CD14-positive monocyte (primary cell): ENCODE measurements at regions not wholly inside any gene's neighbourhood (a gene's known extent, or its start where the extent isn't known, plus 50 kb on each side); places are given as distances from the start of the nearest gene placed in this dataset.

Source experiments
- DNase-seq, 3 donors: peaks; one replicate each; pipeline ENCODE4 v3.0.0-alpha.2; 2011 to 2022
- H2AFZ ChIP-seq: 2 replicates; pipeline ENCODE4 v1.6.0; 2012; ENCODE audit warnings: mild to moderate bottlenecking, low read depth, low read length, inconsistent platforms; ENCODE audit not compliant: insufficient read depth, poor library complexity, severe bottlenecking
- H3K27ac ChIP-seq, 2 donors: 1 replicate in 1 of 2; 2 replicates in 1 of 2; pipeline ENCODE4 v1.5.1; 2012 to 2013; ENCODE audit warnings: low read length in 2 of 2, control low read depth in 1 of 2, inconsistent platforms in 1 of 2, low read depth in 1 of 2, mild to moderate bottlenecking in 1 of 2
- H3K27me3 ChIP-seq, 2 donors: one replicate each; pipeline versions ENCODE4 v1.6.0 to v1.6.1; 2011 to 2013; ENCODE audit warnings: low read length in 2 of 2; ENCODE audit not compliant: control insufficient read depth in 2 of 2, insufficient read depth in 2 of 2
- H3K36me3 ChIP-seq, 2 donors: replicated peaks in 1 of 2; 1 replicate in 1 of 2; 2 replicates in 1 of 2; pipeline versions ENCODE4 v1.5.1 to v1.6.1; 2012 to 2013; ENCODE audit warnings: low read length in 2 of 2, control low read depth in 1 of 2, inconsistent platforms in 1 of 2, mild to moderate bottlenecking in 1 of 2; ENCODE audit not compliant: insufficient read depth in 2 of 2, control insufficient read depth in 1 of 2
- H3K4me1 ChIP-seq, 2 donors: 1 replicate in 1 of 2; 2 replicates in 1 of 2; pipeline versions ENCODE4 v1.5.1 to v1.6.1; 2012 to 2013; ENCODE audit warnings: low read length in 2 of 2, control low read depth in 1 of 2, inconsistent platforms in 1 of 2, mild to moderate bottlenecking in 1 of 2, moderate library complexity in 1 of 2; ENCODE audit not compliant: insufficient read depth in 2 of 2, control insufficient read depth in 1 of 2
- H3K4me2 ChIP-seq: replicated peaks from 2 replicates; pipeline ENCODE3; 2012; ENCODE audit warnings: low read length, moderate library complexity, mild to moderate bottlenecking; ENCODE audit not compliant: poor library complexity, severe bottlenecking; ENCODE audit errors: extremely low read depth
- H3K4me3 ChIP-seq, 3 experiments: fragments of 200-600 bp in 1 of 3; sonication (generic) in 1 of 3; replicated peaks in 1 of 3; 1 replicate in 2 of 3; 2 replicates in 1 of 3; pipeline ENCODE4 v1.5.1; 2011 to 2013; ENCODE audit warnings: low read length in 3 of 3, mild to moderate bottlenecking in 3 of 3, control low read depth in 2 of 3, low read depth in 2 of 3, inconsistent platforms in 1 of 3, moderate library complexity in 1 of 3
- H3K79me2 ChIP-seq: 2 replicates; pipeline ENCODE4 v1.6.0; 2012; ENCODE audit warnings: mild to moderate bottlenecking, control low read depth, inconsistent platforms, low read length, moderate library complexity; ENCODE audit not compliant: insufficient read depth
- H3K9ac ChIP-seq: 2 replicates; pipeline ENCODE4 v1.6.0; 2017; ENCODE audit warnings: low read length, mild to moderate bottlenecking; ENCODE audit not compliant: insufficient read depth, poor library complexity, severe bottlenecking
- H3K9me3 ChIP-seq, 2 donors: replicated peaks in 1 of 2; 1 replicate in 1 of 2; 2 replicates in 1 of 2; pipeline versions ENCODE4 v1.5.1 to v1.6.1; 2012 to 2013; ENCODE audit warnings: low read length in 2 of 2, control low read depth in 1 of 2; ENCODE audit not compliant: control insufficient read depth in 1 of 2, insufficient read depth in 1 of 2
- H4K20me1 ChIP-seq: 2 replicates; pipeline ENCODE4 v1.6.0; 2012; ENCODE audit warnings: mild to moderate bottlenecking, low read length, control low read depth, moderate library complexity; ENCODE audit not compliant: insufficient read depth
- H3K27ac Mint-ChIP-seq, 7 donors: one replicate each; pipeline ENCODE4 v1.8.0; 2020; ENCODE audit warnings: mild to moderate bottlenecking in 7 of 7, mixed read lengths in 7 of 7, moderate library complexity in 6 of 7, inconsistent platforms in 2 of 7
- H3K27me3 Mint-ChIP-seq, 3 donors: one replicate each; pipeline ENCODE4 v1.8.0; 2021 to 2022; ENCODE audit warnings: low read depth in 3 of 3, mild to moderate bottlenecking in 3 of 3, mixed read lengths in 3 of 3, moderate library complexity in 3 of 3, inconsistent platforms in 1 of 3
- H3K36me3 Mint-ChIP-seq, 2 donors: one replicate each; pipeline ENCODE4 v1.8.0; 2020; ENCODE audit warnings: mixed read lengths in 2 of 2, inconsistent platforms in 1 of 2, mild to moderate bottlenecking in 1 of 2
- H3K4me1 Mint-ChIP-seq: one replicate; pipeline ENCODE4 v1.8.0; 2020; ENCODE audit warnings: mild to moderate bottlenecking, mixed read lengths
- H3K4me3 Mint-ChIP-seq, 2 donors: one replicate each; pipeline ENCODE4 v1.8.0; 2020; ENCODE audit warnings: mild to moderate bottlenecking in 2 of 2, mixed read lengths in 2 of 2, moderate library complexity in 1 of 2
- H3K9me3 Mint-ChIP-seq, 7 donors: one replicate each; pipeline ENCODE4 v1.8.0; 2020 to 2022; ENCODE audit warnings: mixed read lengths in 7 of 7, mild to moderate bottlenecking in 6 of 7, moderate library complexity in 6 of 7, inconsistent platforms in 2 of 7
- CTCF ChIP-seq: fragments of 200-600 bp; IDR thresholded peaks from one replicate; pipeline ENCODE4 v1.8.0; 2022; ENCODE audit warnings: antibody characterized with exemption, mild to moderate bottlenecking
- WGBS: methylation state at CpG from one replicate; pipeline ENCODE4 v1.1.5; 2013; ENCODE audit warnings: missing lambda C conversion rate; ENCODE audit not compliant: insufficient coverage; 5-methylcytosine and 5-hydroxymethylcytosine counted together
- intact Hi-C, 2 donors: fragments of 100-400 bp; cut with micrococcal nuclease; formaldehyde crosslinking; loops; one replicate each; pipeline versions ENCODE4 v1.15.0 to v1.15.1; 2023

GRCh38 chr1:168917309-168917708 lies 188.3 kb upstream of the DPT start:
- no peaks in the 10 kb centered on the region for H3K4me1 ChIP-seq
- no peaks in the 10 kb centered on the region for H3K9me3 ChIP-seq
- Mint-ChIP-seq H3K27ac (no peak overlapping the region), H3K4me3 (no peak overlapping the region), H3K27me3 (peaks cover 0 to 2% (median 1%) of the 10 kb centered on the region in 3 donors), H3K9me3 (peaks cover 0 to 2% (median 0%) of the 10 kb centered on the region in 7 donors), H3K36me3 (no peaks in the 10 kb centered on the region), H3K4me1 (peaks cover 5% of the 10 kb centered on the region)
- H3K27ac ChIP-seq: no peak overlapping the region
- TF ChIP-seq CTCF: no peak
- no peaks in the 10 kb centered on the region for H3K27me3 ChIP-seq
- no peaks in the 10 kb centered on the region for H4K20me1 ChIP-seq
- H3K4me2 ChIP-seq: no peak overlapping the region
- H2AFZ ChIP-seq: no peak overlapping the region
- no peaks in the 10 kb centered on the region for H3K36me3 ChIP-seq
- H3K9ac ChIP-seq: no peak overlapping the region
- no peaks in the 10 kb centered on the region for H3K79me2 ChIP-seq
- intact Hi-C loops: no loop called here
- no peak overlapping the region for H3K4me3 ChIP-seq
- no peak for DNase-seq
- WGBS: 66% methylated on average over 2 of the region's 2 CpGs

- WGBS: no CpG with 5 or more reads among the region's 2 CpGs
These were observed 188.7 kb upstream of the ATP1B1 start for GRCh38 chr1:168917796-168918195.

More at GRCh38 chr1:168917796-168918195, 188.7 kb upstream of the ATP1B1 start:
- Histone ChIP-seq H3K27me3 (no peaks in the 10 kb centered on the region), H3K9me3 (no peaks in the 10 kb centered on the region), H3K79me2 (no peaks in the 10 kb centered on the region), H3K36me3 (no peaks in the 10 kb centered on the region), H3K27ac (no peak overlapping the region), H2AFZ (no peak overlapping the region), H4K20me1 (no peaks in the 10 kb centered on the region), H3K9ac (no peak overlapping the region), H3K4me1 (no peaks in the 10 kb centered on the region), H3K4me2 (no peak overlapping the region), H3K4me3 (no peak overlapping the region)
- intact Hi-C loops: no loop called here
- no peak overlapping the region for H3K4me3 Mint-ChIP-seq
- no peaks in the 10 kb centered on the region for H3K36me3 Mint-ChIP-seq
- peak overlapping the region in 1 of 7 donors; percentile 24 for H3K27ac Mint-ChIP-seq
- peaks cover 5% of the 10 kb centered on the region for H3K4me1 Mint-ChIP-seq
- H3K9me3 Mint-ChIP-seq: peaks cover 0 to 2% (median 0%) of the 10 kb centered on the region in 7 donors
- TF ChIP-seq CTCF: no peak
- peaks cover 0 to 2% (median 1%) of the 10 kb centered on the region in 3 donors for H3K27me3 Mint-ChIP-seq
- DNase-seq: no peak
